Nephron (organoid): ENCODE measurements at regions not wholly inside any gene's neighbourhood (a gene's known extent, or its start where the extent isn't known, plus 50 kb on each side); places are given as distances from the start of the nearest gene placed in this dataset.
"Not testable (repeated sequence)": the region's sequence is repeated elsewhere in the genome, so short reads cannot be mapped to it uniquely, and the experiment has no call there.

Source experiments
- H3K27ac Mint-ChIP-seq, 3 experiments: 2 replicates each; pipeline ENCODE4 v1.8.0; 2020; ENCODE audit warnings: mixed read lengths in 3 of 3, mild to moderate bottlenecking in 2 of 3, moderate library complexity in 1 of 3
- H3K27me3 Mint-ChIP-seq: 2 replicates; pipeline ENCODE4 v1.8.0; 2021; ENCODE audit warnings: low read depth, mild to moderate bottlenecking, moderate library complexity, mixed read lengths
- H3K36me3 Mint-ChIP-seq: 2 replicates; pipeline ENCODE4 v1.8.0; 2020; ENCODE audit warnings: low read depth, mixed read lengths
- H3K4me1 Mint-ChIP-seq: 2 replicates; pipeline ENCODE4 v1.8.0; 2020; ENCODE audit warnings: mixed read lengths
- H3K4me3 Mint-ChIP-seq, 3 experiments: 2 replicates each; pipeline ENCODE4 v1.8.0; 2020; ENCODE audit warnings: mild to moderate bottlenecking in 3 of 3, mixed read lengths in 3 of 3, moderate library complexity in 2 of 3
- H3K9me3 Mint-ChIP-seq: 2 replicates; pipeline ENCODE4 v1.8.0; 2020; ENCODE audit warnings: mixed read lengths
- CTCF ChIP-seq, 3 experiments: fragments of 200-600 bp; sonication (generic); IDR thresholded peaks; one replicate each; pipeline ENCODE4 v1.5.0; 2021; ENCODE audit warnings: antibody characterized with exemption in 3 of 3; ENCODE audit not compliant: unreplicated experiment in 3 of 3

GRCh38 chr10:38209332-38209731 lies 115.2 kb downstream of the ZNF37A start:
- Mint-ChIP-seq H3K27me3 (no peaks in the 10 kb centered on the region), H3K9me3 (peaks cover 22% of the 10 kb centered on the region), H3K4me1 (no peaks in the 10 kb centered on the region), H3K4me3 (no peak overlapping the region), H3K36me3 (no peaks in the 10 kb centered on the region), H3K27ac (no peak overlapping the region)
- no peak for TF ChIP-seq CTCF (IDR thresholded peaks at IDR 0.05; ENCODE audit: unreplicated experiment in 3 of 3)

- H3K36me3 Mint-ChIP-seq, H3K27me3 Mint-ChIP-seq, H3K4me3 Mint-ChIP-seq, H3K27ac Mint-ChIP-seq, H3K4me1 Mint-ChIP-seq: not testable (repeated sequence)
- peaks cover 21% of the 10 kb centered on the region for H3K9me3 Mint-ChIP-seq
Measured at GRCh38 chr10:38209748-38210147, 115.6 kb downstream of the ZNF37A start.

- Mint-ChIP-seq H3K4me3 (no peak overlapping the region), H3K27me3 (no peaks in the 10 kb centered on the region), H3K9me3 (peaks cover 8% of the 10 kb centered on the region), H3K36me3 (no peaks in the 10 kb centered on the region), H3K4me1 (no peaks in the 10 kb centered on the region), H3K27ac (no peak overlapping the region)
- no peak for TF ChIP-seq CTCF (IDR thresholded peaks at IDR 0.05; ENCODE audit: unreplicated experiment in 3 of 3)
Measured at GRCh38 chr10:38212460-38212859, 118.3 kb downstream of the ZNF37A start.

- Mint-ChIP-seq H3K4me1 (no peaks in the 10 kb centered on the region), H3K27me3 (peaks cover 3% of the 10 kb centered on the region), H3K27ac (no peak overlapping the region), H3K9me3 (peaks cover 40% of the 10 kb centered on the region), H3K36me3 (no peaks in the 10 kb centered on the region), H3K4me3 (no peak overlapping the region)
- TF ChIP-seq CTCF (IDR thresholded peaks at IDR 0.05; ENCODE audit: unreplicated experiment in 3 of 3): no peak
Measured at GRCh38 chr10:38226385-38226784, 132.2 kb downstream of the ZNF37A start.

- Mint-ChIP-seq H3K4me3 (no peak overlapping the region), H3K27me3 (peaks cover 3% of the 10 kb centered on the region), H3K27ac (no peak overlapping the region), H3K36me3 (no peaks in the 10 kb centered on the region), H3K4me1 (no peaks in the 10 kb centered on the region), H3K9me3 (peaks cover 27% of the 10 kb centered on the region)
- no peak for TF ChIP-seq CTCF (IDR thresholded peaks at IDR 0.05; ENCODE audit: unreplicated experiment in 3 of 3)
Measured at GRCh38 chr10:38228394-38228793, 134.3 kb downstream of the ZNF37A start.

GRCh38 chr10:38238479-38238878 lies 144.3 kb downstream of the ZNF37A start:
- not testable (repeated sequence) for H3K4me1 Mint-ChIP-seq, H3K27ac Mint-ChIP-seq

GRCh38 chr10:38242061-38242649 lies 148.0 kb downstream of the ZNF37A start:
- peaks cover 22% of the 10 kb centered on the region for H3K9me3 Mint-ChIP-seq
- H3K36me3 Mint-ChIP-seq, H3K4me3 Mint-ChIP-seq, H3K4me1 Mint-ChIP-seq, H3K27me3 Mint-ChIP-seq, H3K27ac Mint-ChIP-seq: not testable (repeated sequence)

More at GRCh38 chr10:38238479-38238878, 144.3 kb downstream of the ZNF37A start:
- H3K27me3 Mint-ChIP-seq, H3K4me3 Mint-ChIP-seq, H3K36me3 Mint-ChIP-seq: not testable (repeated sequence)
- H3K9me3 Mint-ChIP-seq: peaks cover 14% of the 10 kb centered on the region

- H3K27me3 Mint-ChIP-seq, H3K27ac Mint-ChIP-seq, H3K4me3 Mint-ChIP-seq, H3K4me1 Mint-ChIP-seq, H3K36me3 Mint-ChIP-seq: not testable (repeated sequence)
- H3K9me3 Mint-ChIP-seq: peaks cover 36% of the 10 kb centered on the region
Measured at GRCh38 chr10:38248113-38248512, 154.0 kb downstream of the ZNF37A start.

- not testable (repeated sequence) for H3K4me1 Mint-ChIP-seq, H3K27ac Mint-ChIP-seq, H3K4me3 Mint-ChIP-seq, H3K36me3 Mint-ChIP-seq, H3K27me3 Mint-ChIP-seq
- H3K9me3 Mint-ChIP-seq: peaks cover 44% of the 10 kb centered on the region
Measured at GRCh38 chr10:38252551-38252950, 158.4 kb downstream of the ZNF37A start.

GRCh38 chr10:38267555-38267954 lies 173.4 kb downstream of the ZNF37A start:
- not testable (repeated sequence) for H3K4me3 Mint-ChIP-seq, H3K4me1 Mint-ChIP-seq, H3K27me3 Mint-ChIP-seq, H3K36me3 Mint-ChIP-seq, H3K27ac Mint-ChIP-seq
- peaks cover 18% of the 10 kb centered on the region for H3K9me3 Mint-ChIP-seq

GRCh38 chr10:38271031-38271430 lies 176.9 kb downstream of the ZNF37A start:
- H3K27ac Mint-ChIP-seq, H3K4me1 Mint-ChIP-seq, H3K4me3 Mint-ChIP-seq, H3K36me3 Mint-ChIP-seq, H3K27me3 Mint-ChIP-seq: not testable (repeated sequence)
- H3K9me3 Mint-ChIP-seq: peaks cover 18% of the 10 kb centered on the region
